PC-9 (cell line): ENCODE measurements at regions not wholly inside any gene's neighbourhood (a gene's known extent, or its start where the extent isn't known, plus 50 kb on each side); places are given as distances from the start of the nearest gene placed in this dataset.

Source experiments
- BruUV-seq: library from RNA; stranded (reverse); fragments of 400-500 nt; replicated peaks from 2 replicates; lab custom pipeline; 2021; lab: Mats Ljungman, UMichigan
- CTCF ChIA-PET: fragments of 300-600 bp; sonication (Branson Sonifier 250); formaldehyde crosslinking; loops from one replicate; lab custom pipeline; 2022; ENCODE audit warnings: antibody characterized with exemption; lab: Charles Lee
- POLR2A ChIA-PET: fragments of 300-600 bp; sonication (Branson Sonifier 250); formaldehyde crosslinking; loops from one replicate; lab custom pipeline; 2022; ENCODE audit warnings: antibody characterized with exemption; ENCODE audit not compliant: unreplicated experiment; lab: Charles Lee
- DNase-seq, 2 experiments: peaks; one replicate each; pipeline versions ENCODE4 v3.0.0 to v3.0.0-alpha.2; 2015 to 2022; ENCODE audit warnings: mixed read lengths in 1 of 2
- H2AFZ ChIP-seq: fragments of 200-600 bp; sonication (generic); 2 replicates; pipeline ENCODE4 v1.8.1; 2017; ENCODE audit warnings: antibody characterized with exemption
- H3F3A ChIP-seq: fragments of 200-600 bp; sonication (generic); 2 replicates; pipeline ENCODE4 v1.8.1; 2017; ENCODE audit warnings: antibody characterized with exemption, mild to moderate bottlenecking, low read depth; ENCODE audit not compliant: insufficient read depth
- H3K27ac ChIP-seq: fragments of 200-600 bp; sonication (generic); 2 replicates; pipeline ENCODE4 v1.6.1; 2016; ENCODE audit warnings: mixed run types
- H3K27me3 ChIP-seq: fragments of 200-600 bp; sonication (generic); 2 replicates; pipeline ENCODE4 v1.6.1; 2016; ENCODE audit warnings: low read depth, mixed run types; ENCODE audit not compliant: insufficient read depth
- H3K36me3 ChIP-seq: fragments of 200-600 bp; sonication (generic); 2 replicates; pipeline ENCODE4 v1.6.1; 2016; ENCODE audit warnings: low read depth, mixed run types
- H3K4me1 ChIP-seq: fragments of 200-600 bp; sonication (generic); replicated peaks from 2 replicates; pipeline ENCODE4 v1.6.1; 2016; ENCODE audit warnings: mixed run types; ENCODE audit not compliant: insufficient read depth
- H3K4me2 ChIP-seq: fragments of 200-600 bp; sonication (generic); 2 replicates; pipeline ENCODE4 v1.6.1; 2017; ENCODE audit warnings: mixed run types
- H3K4me3 ChIP-seq: fragments of 200-600 bp; sonication (generic); 2 replicates; pipeline ENCODE4 v1.6.1; 2016; ENCODE audit warnings: mixed run types
- H3K79me2 ChIP-seq: fragments of 200-600 bp; sonication (generic); 2 replicates; pipeline ENCODE4 v1.6.1; 2017; ENCODE audit warnings: low read depth, mixed run types
- H3K9me2 ChIP-seq: fragments of 200-600 bp; sonication (generic); 2 replicates; pipeline ENCODE4 v1.8.1; 2017; ENCODE audit warnings: mild to moderate bottlenecking; ENCODE audit not compliant: insufficient read depth
- H3K9me3 ChIP-seq: fragments of 200-600 bp; sonication (generic); 2 replicates; pipeline ENCODE4 v1.8.1; 2016; ENCODE audit warnings: low read depth; ENCODE audit not compliant: insufficient read depth
- H4K20me1 ChIP-seq: fragments of 200-600 bp; sonication (generic); 2 replicates; pipeline ENCODE4 v1.8.1; 2017; ENCODE audit not compliant: insufficient read depth
- EZH2 ChIP-seq: fragments of 200-600 bp; sonication (generic); IDR thresholded peaks from 2 replicates; pipeline ENCODE4 v1.8.0; 2017; ENCODE audit warnings: antibody characterized with exemption, low read depth
- intact Hi-C: fragments of 100-400 bp; cut with micrococcal nuclease; formaldehyde crosslinking; loops from one replicate; pipeline ENCODE4 v1.10.0; 2022; ENCODE audit not compliant: unreplicated experiment
- TF ChIP-seq, protein P1 (sequence below): fragments of 200-600 bp; sonication (generic); conservative IDR thresholded peaks from 2 replicates; pipeline ENCODE4 v1.6.1; 2017; ENCODE audit warnings: mixed run types, antibody characterized with exemption, mild to moderate bottlenecking, moderate library complexity

DNA sequence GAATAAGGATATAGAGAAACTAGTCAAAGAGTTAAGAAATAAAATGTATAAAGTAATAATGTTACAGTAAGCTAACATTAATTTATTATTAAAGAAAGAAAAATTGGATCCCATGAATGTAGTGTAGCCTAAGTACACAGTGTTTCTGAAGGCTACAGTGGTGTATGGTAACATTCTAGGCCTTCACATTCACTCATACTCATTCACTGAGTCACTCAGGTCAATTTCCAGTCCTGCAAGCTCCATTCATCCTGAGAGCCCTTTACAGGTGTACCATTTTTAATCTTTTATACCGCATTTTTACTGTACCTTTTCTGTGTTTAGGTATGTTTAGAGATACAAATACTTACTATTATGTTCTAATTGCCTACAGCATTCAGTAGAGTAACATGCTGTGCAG is 120.6 kb upstream of the AGA start:
- Histone ChIP-seq H3K27ac (no peak overlapping the region), H3K79me2 (no peaks in the 10 kb centered on the region), H3K4me1 (no peaks in the 10 kb centered on the region), H3K36me3 (no peaks in the 10 kb centered on the region), H3K4me2 (no peak overlapping the region), H3K9me3 (no peaks in the 10 kb centered on the region), H3K4me3 (no peak overlapping the region), H3K27me3 (no peaks in the 10 kb centered on the region), H3K9me2 (no peaks in the 10 kb centered on the region), H2AFZ (no peak overlapping the region), H4K20me1 (no peaks in the 10 kb centered on the region), H3F3A (no peaks in the 10 kb centered on the region)
- TF ChIP-seq, protein P1, sequence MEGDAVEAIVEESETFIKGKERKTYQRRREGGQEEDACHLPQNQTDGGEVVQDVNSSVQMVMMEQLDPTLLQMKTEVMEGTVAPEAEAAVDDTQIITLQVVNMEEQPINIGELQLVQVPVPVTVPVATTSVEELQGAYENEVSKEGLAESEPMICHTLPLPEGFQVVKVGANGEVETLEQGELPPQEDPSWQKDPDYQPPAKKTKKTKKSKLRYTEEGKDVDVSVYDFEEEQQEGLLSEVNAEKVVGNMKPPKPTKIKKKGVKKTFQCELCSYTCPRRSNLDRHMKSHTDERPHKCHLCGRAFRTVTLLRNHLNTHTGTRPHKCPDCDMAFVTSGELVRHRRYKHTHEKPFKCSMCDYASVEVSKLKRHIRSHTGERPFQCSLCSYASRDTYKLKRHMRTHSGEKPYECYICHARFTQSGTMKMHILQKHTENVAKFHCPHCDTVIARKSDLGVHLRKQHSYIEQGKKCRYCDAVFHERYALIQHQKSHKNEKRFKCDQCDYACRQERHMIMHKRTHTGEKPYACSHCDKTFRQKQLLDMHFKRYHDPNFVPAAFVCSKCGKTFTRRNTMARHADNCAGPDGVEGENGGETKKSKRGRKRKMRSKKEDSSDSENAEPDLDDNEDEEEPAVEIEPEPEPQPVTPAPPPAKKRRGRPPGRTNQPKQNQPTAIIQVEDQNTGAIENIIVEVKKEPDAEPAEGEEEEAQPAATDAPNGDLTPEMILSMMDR: no peak
- TF ChIP-seq EZH2: no peak
- ChIA-PET CTCF (no interaction called here), POLR2A (interaction anchor here (0.6 kb wide), 1 partner anchor 51 kb away, joined by 6 read pairs; no protein-coding TSS in a partner anchor)
- BruUV-seq: no TSS peak
- intact Hi-C loops: no loop called here
- DNase-seq: no peak

DNA sequence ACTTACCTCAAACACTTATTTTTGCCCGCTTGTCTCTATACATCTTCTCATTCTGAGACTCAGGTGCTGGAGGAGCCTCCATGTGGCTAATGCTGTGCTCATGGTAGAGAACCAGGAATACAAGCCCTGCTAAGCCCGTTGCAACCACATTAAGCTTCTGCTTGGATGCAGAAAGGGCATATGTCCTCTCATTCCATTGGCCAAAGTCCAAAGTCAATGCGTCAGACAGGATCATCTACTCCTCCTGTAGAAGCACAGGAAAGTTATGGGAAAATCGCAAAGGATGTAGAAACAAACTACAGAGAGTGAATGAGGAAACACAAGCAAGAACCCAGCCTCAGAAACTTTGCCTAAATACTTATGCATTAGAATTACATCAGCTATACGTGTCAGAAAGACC is 124.5 kb upstream of the AGA start:
- ChIA-PET POLR2A (interaction anchor here (0.7 kb wide), 1 partner anchor 133 kb away, joined by 4 read pairs; no protein-coding TSS in a partner anchor), CTCF (no interaction called here)
- no TSS peak for BruUV-seq
- TF ChIP-seq, protein P1: no peak
- TF ChIP-seq EZH2: no peak
- Histone ChIP-seq H3K9me3 (no peaks in the 10 kb centered on the region), H3K27me3 (no peaks in the 10 kb centered on the region), H3K27ac (no peak overlapping the region), H3K9me2 (no peaks in the 10 kb centered on the region), H3K36me3 (no peaks in the 10 kb centered on the region), H4K20me1 (no peaks in the 10 kb centered on the region), H3K4me2 (no peak overlapping the region), H3F3A (no peaks in the 10 kb centered on the region), H3K4me1 (no peaks in the 10 kb centered on the region), H3K4me3 (no peak overlapping the region), H2AFZ (no peak overlapping the region), H3K79me2 (no peaks in the 10 kb centered on the region)
- no peak for DNase-seq
- intact Hi-C loops: no loop called here

DNA sequence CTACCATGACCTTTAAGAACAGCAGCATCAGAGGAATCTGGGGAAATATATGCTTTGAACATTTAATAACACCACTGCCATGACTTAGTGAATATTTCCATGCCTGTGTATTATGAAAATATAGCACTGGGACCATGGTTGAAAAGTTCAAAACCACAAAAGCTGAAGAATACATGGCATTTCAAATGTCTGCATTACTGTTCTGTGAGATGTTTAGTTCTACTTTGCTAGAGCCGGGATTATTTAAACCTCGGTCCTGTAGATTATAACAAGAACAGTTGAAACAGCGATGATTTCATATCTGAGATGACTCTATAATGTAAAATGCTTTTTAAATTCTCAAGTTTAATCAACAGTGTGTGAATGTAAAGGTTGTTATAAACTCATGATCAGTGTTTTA is 126.7 kb upstream of the AGA start:
- H3F3A ChIP-seq: no peaks in the 10 kb centered on the region

More for the DNA sequence above, 126.7 kb upstream of the AGA start:
- no peaks in the 10 kb centered on the region for H3K79me2 ChIP-seq
- H3K4me2 ChIP-seq: no peak overlapping the region
- 0 out of 2 replicates have a peak, but pooled peaks cover 3% of the 10 kb centered on the region for H3K4me1 ChIP-seq
- H2AFZ ChIP-seq: no peak overlapping the region
- no peaks in the 10 kb centered on the region for H3K9me2 ChIP-seq
- no peaks in the 10 kb centered on the region for H3K9me3 ChIP-seq
- H3K36me3 ChIP-seq: no peaks in the 10 kb centered on the region
- POLR2A ChIA-PET: no interaction called here
- BruUV-seq: no TSS peak
- no peak for DNase-seq
- H3K27me3 ChIP-seq: no peaks in the 10 kb centered on the region
- H3K27ac ChIP-seq: no peak overlapping the region
- no peak overlapping the region for H3K4me3 ChIP-seq
- CTCF ChIA-PET: no interaction called here
- intact Hi-C loops: no loop called here
- no peak for TF ChIP-seq EZH2
- TF ChIP-seq, protein P1: no peak
- H4K20me1 ChIP-seq: no peaks in the 10 kb centered on the region
